PC-3 (cell line): ENCODE measurements at regions not wholly inside any gene's neighbourhood (a gene's known extent, or its start where the extent isn't known, plus 50 kb on each side); places are given as distances from the start of the nearest gene placed in this dataset.
A peak's percentile ranks its signal among the peaks of the same experiment; 100 is the strongest.

Source experiments
- ATAC-seq: fragments of 200-7000 bp; cut with Tn5 transposase; 2 replicates; pipeline ENCODE4 v1.9.1; 2020; ENCODE audit warnings: mild to moderate bottlenecking, moderate library complexity
- BruUV-seq: library from RNA; stranded (reverse); fragments of 400-500 nt; replicated peaks from 2 replicates; lab custom pipeline; 2021; lab: Mats Ljungman, UMichigan
- CTCF ChIA-PET: fragments of 300-600 bp; sonication (Branson Sonifier 250); formaldehyde crosslinking; loops from one replicate; lab custom pipeline; 2022; ENCODE audit warnings: antibody characterized with exemption; lab: Charles Lee
- POLR2A ChIA-PET: fragments of 300-600 bp; sonication (Branson Sonifier 250); formaldehyde crosslinking; loops from one replicate; lab custom pipeline; 2022; ENCODE audit warnings: antibody characterized with exemption; ENCODE audit not compliant: unreplicated experiment; lab: Charles Lee
- DNase-seq: peaks from one replicate; pipeline ENCODE4 v3.0.0-alpha.2; 2015
- H2AFZ ChIP-seq: fragments of 300-600 bp; sonication (generic); 2 replicates; pipeline ENCODE4 v1.6.0; 2016; ENCODE audit warnings: antibody characterized with exemption, low read length
- H3F3A ChIP-seq: fragments of 300-600 bp; sonication (generic); one replicate; pipeline ENCODE4 v1.6.0; 2017; ENCODE audit warnings: antibody characterized with exemption, low read length, control low read depth, mild to moderate bottlenecking; ENCODE audit not compliant: unreplicated experiment
- H3K27ac ChIP-seq: fragments of 300-600 bp; sonication (generic); 2 replicates; pipeline ENCODE4 v1.5.1; 2016; ENCODE audit warnings: mild to moderate bottlenecking, low read length
- H3K27me3 ChIP-seq: fragments of 300-600 bp; sonication (generic); 2 replicates; pipeline ENCODE4 v1.6.1; 2016; ENCODE audit warnings: low read length, mixed read lengths
- H3K36me3 ChIP-seq: fragments of 300-600 bp; sonication (generic); 2 replicates; pipeline ENCODE4 v1.6.1; 2016; ENCODE audit warnings: low read depth, mixed run types, low read length, mixed read lengths
- H3K4me1 ChIP-seq: fragments of 300-600 bp; sonication (generic); 2 replicates; pipeline ENCODE4 v1.5.1; 2016; ENCODE audit warnings: low read length; ENCODE audit not compliant: insufficient read depth
- H3K4me2 ChIP-seq: fragments of 300-600 bp; sonication (generic); 2 replicates; pipeline ENCODE4 v1.6.0; 2016; ENCODE audit warnings: low read length
- H3K4me3 ChIP-seq: fragments of 300-600 bp; sonication (generic); 2 replicates; pipeline ENCODE4 v1.5.1; 2016; ENCODE audit warnings: mild to moderate bottlenecking, low read length, mixed read lengths
- H3K79me2 ChIP-seq: fragments of 300-600 bp; sonication (generic); 2 replicates; pipeline ENCODE4 v1.6.1; 2017; ENCODE audit warnings: low read length, mixed read lengths
- H3K9ac ChIP-seq: fragments of 300-600 bp; sonication (generic); 2 replicates; pipeline ENCODE4 v1.6.0; 2016; ENCODE audit warnings: mild to moderate bottlenecking, low read length
- H3K9me2 ChIP-seq: fragments of 300-600 bp; sonication (generic); replicated peaks from 2 replicates; pipeline ENCODE4 v1.6.1; 2016; ENCODE audit warnings: mixed run types, low read length, mixed read lengths
- H3K9me3 ChIP-seq: fragments of 300-600 bp; sonication (generic); 2 replicates; pipeline ENCODE4 v1.6.1; 2016; ENCODE audit warnings: low read length, mixed read lengths
- H4K20me1 ChIP-seq: fragments of 300-600 bp; sonication (generic); 2 replicates; pipeline ENCODE4 v1.6.1; 2016; ENCODE audit warnings: low read length, mixed read lengths
- EZH2 ChIP-seq: fragments of 300-600 bp; sonication (generic); IDR thresholded peaks from one replicate; pipeline ENCODE4 v1.6.1; 2017; ENCODE audit warnings: antibody characterized with exemption, mild to moderate bottlenecking, low read length; ENCODE audit not compliant: unreplicated experiment
- EZH2phosphoT487 ChIP-seq: fragments of 300-600 bp; sonication (generic); IDR thresholded peaks from 2 replicates; pipeline ENCODE4 v1.6.1; 2018; ENCODE audit warnings: mild to moderate bottlenecking, antibody characterized with exemption, low read length, borderline replicate concordance
- intact Hi-C: fragments of 100-400 bp; cut with micrococcal nuclease; formaldehyde crosslinking; loops from 2 replicates; pipeline ENCODE4 v1.9.0; 2023
- TF ChIP-seq, protein P1 (sequence below): fragments of 300-600 bp; sonication (generic); conservative IDR thresholded peaks from 2 replicates; pipeline ENCODE4 v1.5.1; 2017; ENCODE audit warnings: antibody characterized with exemption, low read depth, mild to moderate bottlenecking, low read length

DNA sequence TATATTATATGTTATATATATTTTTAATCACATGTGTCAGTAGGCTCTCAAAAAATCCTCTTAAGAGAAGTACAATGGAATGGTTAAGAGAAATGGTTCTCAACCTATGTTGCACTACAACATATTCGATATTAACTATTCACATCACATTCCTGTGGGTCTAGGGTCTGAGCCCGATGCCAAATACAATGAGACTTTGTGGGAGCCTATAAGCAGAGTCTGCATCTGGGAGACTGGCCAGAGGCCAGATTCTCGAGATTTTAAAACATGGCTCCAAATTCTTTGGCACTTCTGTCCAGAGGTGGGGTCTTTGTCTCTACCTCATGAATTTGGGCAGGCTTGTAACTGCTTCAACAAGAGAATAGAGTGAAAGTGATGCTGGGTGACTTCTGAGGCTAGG lies 79.4 kb upstream of the NBEA start:
- TF ChIP-seq EZH2phosphoT487 (no peak), EZH2 (no peak)
- TF ChIP-seq, protein P1, sequence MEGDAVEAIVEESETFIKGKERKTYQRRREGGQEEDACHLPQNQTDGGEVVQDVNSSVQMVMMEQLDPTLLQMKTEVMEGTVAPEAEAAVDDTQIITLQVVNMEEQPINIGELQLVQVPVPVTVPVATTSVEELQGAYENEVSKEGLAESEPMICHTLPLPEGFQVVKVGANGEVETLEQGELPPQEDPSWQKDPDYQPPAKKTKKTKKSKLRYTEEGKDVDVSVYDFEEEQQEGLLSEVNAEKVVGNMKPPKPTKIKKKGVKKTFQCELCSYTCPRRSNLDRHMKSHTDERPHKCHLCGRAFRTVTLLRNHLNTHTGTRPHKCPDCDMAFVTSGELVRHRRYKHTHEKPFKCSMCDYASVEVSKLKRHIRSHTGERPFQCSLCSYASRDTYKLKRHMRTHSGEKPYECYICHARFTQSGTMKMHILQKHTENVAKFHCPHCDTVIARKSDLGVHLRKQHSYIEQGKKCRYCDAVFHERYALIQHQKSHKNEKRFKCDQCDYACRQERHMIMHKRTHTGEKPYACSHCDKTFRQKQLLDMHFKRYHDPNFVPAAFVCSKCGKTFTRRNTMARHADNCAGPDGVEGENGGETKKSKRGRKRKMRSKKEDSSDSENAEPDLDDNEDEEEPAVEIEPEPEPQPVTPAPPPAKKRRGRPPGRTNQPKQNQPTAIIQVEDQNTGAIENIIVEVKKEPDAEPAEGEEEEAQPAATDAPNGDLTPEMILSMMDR = no peak
- Histone ChIP-seq H3F3A (no peaks in the 10 kb centered on the region), H3K4me1 (peaks cover 26% of the 10 kb centered on the region), H3K79me2 (no peaks in the 10 kb centered on the region), H3K4me2 (no peak overlapping the region), H4K20me1 (no peaks in the 10 kb centered on the region), H3K9me2 (no peaks in the 10 kb centered on the region), H3K9me3 (no peaks in the 10 kb centered on the region), H3K27ac (no peak overlapping the region), H3K9ac (no peak overlapping the region), H3K27me3 (no peaks in the 10 kb centered on the region), H3K36me3 (no peaks in the 10 kb centered on the region), H2AFZ (no peak overlapping the region), H3K4me3 (no peak overlapping the region)
- no TSS peak for BruUV-seq
- no peak for ATAC-seq
- ChIA-PET CTCF (no interaction called here), POLR2A (no interaction called here)
- no peak for DNase-seq
- intact Hi-C loops = no loop called here

DNA sequence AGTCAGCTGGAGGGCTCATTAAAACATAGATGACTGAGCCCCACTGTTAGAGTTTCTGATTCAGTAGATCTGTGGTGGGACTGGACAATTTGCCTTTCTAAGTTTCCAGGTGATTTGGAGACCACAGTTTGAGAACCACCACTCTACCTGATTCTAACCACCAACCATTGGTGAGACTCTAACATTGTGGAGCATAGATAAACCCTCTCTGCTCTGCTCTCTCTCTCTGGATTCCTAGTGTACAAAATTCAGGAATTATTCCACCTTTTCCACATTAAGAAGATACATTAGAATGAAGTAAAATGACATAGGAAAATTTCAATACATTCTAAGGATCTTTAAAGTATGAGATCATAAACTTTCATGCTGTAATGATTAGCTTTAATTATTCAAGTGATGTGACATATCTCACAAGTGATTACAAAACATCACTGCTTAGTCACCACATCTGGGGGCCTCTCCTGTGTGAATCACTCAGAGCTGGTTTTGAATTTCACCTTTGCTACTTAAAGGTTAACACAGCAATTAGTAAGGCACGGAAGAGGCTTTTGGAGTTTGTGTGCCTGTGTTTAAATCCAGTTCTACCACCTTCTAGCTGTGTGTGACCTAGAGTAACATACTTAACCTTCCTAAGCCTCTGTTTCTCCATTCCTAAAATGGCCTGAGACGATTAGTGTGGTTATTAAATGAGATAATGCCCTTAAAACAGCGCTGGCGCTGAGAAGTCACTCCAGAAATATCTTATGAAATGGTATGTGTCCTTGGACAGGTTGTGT lies 78.5 kb upstream of the NBEA start:
- DNase-seq = peak; percentile 88
- H2AFZ ChIP-seq = no peak overlapping the region

DNA sequence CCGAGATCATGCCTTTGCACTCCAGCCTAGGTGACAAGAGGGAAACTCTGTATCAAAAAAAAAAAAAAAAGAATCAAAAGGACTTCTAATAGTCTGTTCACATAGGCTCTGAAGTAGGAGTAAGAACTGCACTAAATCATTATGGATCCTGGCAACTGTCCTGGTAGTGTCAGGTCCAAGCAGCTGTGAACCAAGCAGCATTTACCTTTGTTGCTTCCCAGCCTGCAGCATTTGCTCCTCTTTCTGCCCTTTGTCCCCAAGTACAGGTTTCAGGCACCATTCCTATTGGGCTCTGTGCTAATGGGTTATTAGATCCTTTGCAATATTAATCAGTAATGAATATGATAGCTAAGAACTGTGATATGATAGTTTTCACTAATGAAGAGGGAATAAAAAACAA lies 77.4 kb upstream of the NBEA start:
- TF ChIP-seq, protein P1 = no peak
- TF ChIP-seq EZH2phosphoT487 = no peak
- no peak for TF ChIP-seq EZH2
- intact Hi-C loops = no loop called here
- no peak for ATAC-seq
- H3K36me3 ChIP-seq = no peaks in the 10 kb centered on the region
- no peaks in the 10 kb centered on the region for H3K27me3 ChIP-seq
- H3K79me2 ChIP-seq = no peaks in the 10 kb centered on the region
- no TSS peak for BruUV-seq
- POLR2A ChIA-PET = no interaction called here
- no peak overlapping the region for H3K4me3 ChIP-seq
- H3K4me1 ChIP-seq = peaks cover 29% of the 10 kb centered on the region
- H3K9me3 ChIP-seq = no peaks in the 10 kb centered on the region
- H4K20me1 ChIP-seq = no peaks in the 10 kb centered on the region
- H3K4me2 ChIP-seq = no peak overlapping the region
- no peak overlapping the region for H2AFZ ChIP-seq
- no peak overlapping the region for H3K9ac ChIP-seq
- CTCF ChIA-PET = no interaction called here
- H3K9me2 ChIP-seq = no peaks in the 10 kb centered on the region; the same call in 1 of the 2 replicates
- no peaks in the 10 kb centered on the region for H3F3A ChIP-seq
- no peak for DNase-seq
- H3K27ac ChIP-seq = no peak overlapping the region

More for the DNA sequence above, 78.5 kb upstream of the NBEA start:
- POLR2A ChIA-PET = no interaction called here
- BruUV-seq = no TSS peak
- Histone ChIP-seq H3K9ac (no peak overlapping the region), H3K4me2 (peak overlapping the region; percentile 69), H3K4me1 (peaks cover 29% of the 10 kb centered on the region), H3K79me2 (no peaks in the 10 kb centered on the region), H3K27ac (peak overlapping the region; percentile 61), H3K9me3 (no peaks in the 10 kb centered on the region), H3F3A (no peaks in the 10 kb centered on the region), H3K27me3 (no peaks in the 10 kb centered on the region), H3K4me3 (no peak overlapping the region), H3K9me2 (no peaks in the 10 kb centered on the region; the same call in 1 of the 2 replicates), H4K20me1 (no peaks in the 10 kb centered on the region), H3K36me3 (no peaks in the 10 kb centered on the region)
- ATAC-seq = peak; percentile 96
- CTCF ChIA-PET = no interaction called here
- TF ChIP-seq, protein P1 = no peak
- no peak for TF ChIP-seq EZH2
- TF ChIP-seq EZH2phosphoT487 = no peak
- intact Hi-C loops = no loop called here
